Left ventricle myocardium inferior (tissue), 1 donor: ENCODE measurements at regions not wholly inside any gene's neighbourhood (a gene's known extent, or its start where the extent isn't known, plus 50 kb on each side); places are given as distances from the start of the nearest gene placed in this dataset.

Experiments
- DNase-seq: peaks from one replicate; pipeline ENCODE4 v3.0.0-alpha.2; 2020
- H3K27ac ChIP-seq: fragments of 200-600 bp; replicated peaks from 2 replicates; pipeline ENCODE4 v1.8.0; 2021
- H3K27me3 ChIP-seq: fragments of 200-600 bp; 2 replicates; pipeline ENCODE4 v1.8.0; 2021; ENCODE audit warnings: low read depth
- H3K36me3 ChIP-seq: fragments of 200-600 bp; 2 replicates; pipeline ENCODE4 v1.8.0; 2021
- H3K4me1 ChIP-seq: fragments of 200-600 bp; 2 replicates; pipeline ENCODE4 v1.8.0; 2021
- H3K4me3 ChIP-seq: fragments of 200-600 bp; 2 replicates; pipeline ENCODE4 v1.8.0; 2021; ENCODE audit warnings: mild to moderate bottlenecking, moderate library complexity
- H3K9me3 ChIP-seq: fragments of 200-600 bp; replicated peaks from 2 replicates; pipeline ENCODE4 v1.8.0; 2021
- CTCF ChIP-seq: fragments of 200-600 bp; IDR thresholded peaks from 2 replicates; pipeline ENCODE4 v1.8.0; 2021; ENCODE audit warnings: antibody characterized with exemption, mild to moderate bottlenecking, borderline replicate concordance
- intact Hi-C: fragments of 100-400 bp; cut with micrococcal nuclease; formaldehyde crosslinking; loops from one replicate; pipeline ENCODE4 v1.11.0; 2022
- donor health status: DM: no; HTN: yes; CAD: no; lungs with severe emphysema.

GRCh38 chr10:118537623-118538022 lies 57.8 kb downstream of the PRLHR start:
- TF ChIP-seq CTCF = no peak
- Histone ChIP-seq H3K27ac (no peak overlapping the region), H3K36me3 (no peaks in the 10 kb centered on the region), H3K9me3 (peaks cover 22% of the 10 kb centered on the region), H3K27me3 (peaks cover 38% of the 10 kb centered on the region), H3K4me1 (no peaks in the 10 kb centered on the region), H3K4me3 (no peak overlapping the region)
- intact Hi-C loops = no loop called here
- no peak for DNase-seq

- peaks cover 23% of the 10 kb centered on the region for H3K27me3 ChIP-seq
- H3K4me1 ChIP-seq = no peaks in the 10 kb centered on the region
- H3K4me3 ChIP-seq = no peak overlapping the region
- H3K9me3 ChIP-seq = peaks cover 22% of the 10 kb centered on the region
- TF ChIP-seq CTCF = no peak
- intact Hi-C loops = no loop called here
- no peak overlapping the region for H3K27ac ChIP-seq
- no peaks in the 10 kb centered on the region for H3K36me3 ChIP-seq
- DNase-seq = no peak
Observed at GRCh38 chr10:118534136-118534535, 61.3 kb downstream of the PRLHR start.

GRCh38 chr10:118531105-118531852 lies 64.2 kb downstream of the PRLHR start:
- Histone ChIP-seq H3K9me3 (peaks cover 10% of the 10 kb centered on the region), H3K27ac (peak overlapping the region; percentile 8), H3K36me3 (no peaks in the 10 kb centered on the region), H3K27me3 (peaks cover 29% of the 10 kb centered on the region), H3K4me3 (no peak overlapping the region), H3K4me1 (no peaks in the 10 kb centered on the region)
- peak; percentile 26 for DNase-seq
- intact Hi-C loops = no loop called here
- TF ChIP-seq CTCF = no peak

GRCh38 chr10:118528426-118528825 lies 67.0 kb downstream of the PRLHR start:
- H3K9me3 ChIP-seq = no peaks in the 10 kb centered on the region
- intact Hi-C loops = no loop called here
- no peaks in the 10 kb centered on the region for H3K36me3 ChIP-seq
- H3K4me3 ChIP-seq = no peak overlapping the region
- peaks cover 35% of the 10 kb centered on the region for H3K27me3 ChIP-seq
- no peak overlapping the region for H3K27ac ChIP-seq
- DNase-seq = no peak
- no peaks in the 10 kb centered on the region for H3K4me1 ChIP-seq
- no peak for TF ChIP-seq CTCF

GRCh38 chr10:118523775-118524174 lies 71.7 kb downstream of the PRLHR start:
- no peak for DNase-seq
- no peak for TF ChIP-seq CTCF
- H3K4me3 ChIP-seq = no peak overlapping the region
- H3K4me1 ChIP-seq = no peaks in the 10 kb centered on the region
- intact Hi-C loops = no loop called here
- H3K27me3 ChIP-seq = peaks cover 42% of the 10 kb centered on the region
- H3K27ac ChIP-seq = no peak overlapping the region
- H3K9me3 ChIP-seq = peaks cover 5% of the 10 kb centered on the region
- no peaks in the 10 kb centered on the region for H3K36me3 ChIP-seq
